ENCODE measurements at regions not wholly inside any gene's neighbourhood (a gene's known extent, or its start where the extent isn't known, plus 50 kb on each side); places are given as distances from the start of the nearest gene placed in this dataset.

DNA sequence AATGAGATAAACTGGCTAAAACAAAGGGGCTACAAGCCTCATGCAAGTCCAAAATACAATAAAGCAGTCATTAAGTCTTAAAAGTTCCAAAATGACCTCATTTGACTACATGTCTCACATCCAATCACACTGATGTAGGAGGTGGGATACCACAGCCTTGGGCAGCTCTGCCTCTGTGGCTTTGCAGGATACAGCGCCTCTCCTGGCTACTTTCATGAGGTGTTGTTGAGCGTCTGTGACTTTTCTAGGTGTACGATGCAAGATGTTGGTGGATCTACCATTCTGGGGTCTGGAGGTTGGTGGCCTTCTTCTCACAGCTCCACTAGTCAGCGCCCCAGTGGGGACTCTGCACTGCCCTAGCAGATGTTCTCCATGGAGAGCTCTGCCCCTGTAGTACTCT, 944.9 kb downstream of the TECRL start:
- TF ChIP-seq POLR2A (IDR thresholded peaks at IDR 0.05; ENCODE audit: low read depth, low read length) (no peak), SPI1 (IDR thresholded peaks at IDR 0.05; ENCODE audit: low read depth, low read length) (no peak), POLR2AphosphoS5 (IDR thresholded peaks at IDR 0.05; ENCODE audit: low read depth, low read length) (no peak)
